ENCODE measurements at regions not wholly inside any gene's neighbourhood (a gene's known extent, or its start where the extent isn't known, plus 50 kb on each side); places are given as distances from the start of the nearest gene placed in this dataset.

DNA sequence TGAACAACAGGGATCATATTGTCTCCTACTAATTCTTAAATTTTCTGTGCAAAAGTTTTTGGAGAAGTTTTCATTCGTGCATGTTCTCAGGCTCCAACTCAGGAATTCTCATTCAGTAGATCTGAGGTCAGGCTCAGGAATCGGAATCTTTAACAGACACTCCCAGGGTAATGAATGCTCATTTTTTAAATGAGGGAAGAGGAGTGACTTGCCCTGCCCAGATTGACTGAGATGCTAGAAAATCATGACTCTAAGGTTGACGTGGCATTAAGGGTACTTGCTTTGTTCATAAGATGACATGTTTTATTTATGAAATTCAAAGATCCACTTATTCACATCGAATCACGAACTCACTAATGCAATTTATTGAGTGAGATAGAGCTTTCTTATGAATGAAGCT lies 196.6 kb upstream of the NPVF start:
- no peak for ATAC-seq
- no peaks in the 10 kb centered on the region for H3K9me3 ChIP-seq
- no peak for FAIRE-seq
- CTCF ChIA-PET, result no interaction called here
- POLR2A ChIA-PET, result no interaction called here
- H3K27ac ChIP-seq, result no peak overlapping the region
- 8% methylated on average over 5 of the region's 5 CpGs for WGBS (ENCODE audit: missing lambda C conversion rate)
- no peak for DNase-seq (ENCODE audit: low read depth in 1 of 2, low spot score in 1 of 2)
- no peak overlapping the region for H3K4me3 ChIP-seq
- H3K4me1 ChIP-seq, result no peaks in the 10 kb centered on the region
- TF ChIP-seq JUNB (IDR thresholded peaks at IDR 0.05) (no peak), ESRRA (IDR thresholded peaks at IDR 0.05; ENCODE audit: borderline replicate concordance, low read length) (no peak), ZC3H11A (IDR thresholded peaks at IDR 0.05) (no peak), NR3C1 (IDR thresholded peaks at IDR 0.05) (no peak), JUN (IDR thresholded peaks at IDR 0.05) (no peak), SMC3 (IDR thresholded peaks at IDR 0.05) (no peak), BHLHE40 (IDR thresholded peaks at IDR 0.05; ENCODE audit: low read depth, low read length) (no peak), ZFP36 (IDR thresholded peaks at IDR 0.05; ENCODE audit: borderline replicate concordance, partially characterized antibody) (no peak), RFX5 (IDR thresholded peaks at IDR 0.05) (no peak), HOXA7 (CRISPR knock-in tag; IDR thresholded peaks at IDR 0.05) (no peak), RNF2 (IDR thresholded peaks at IDR 0.05; ENCODE audit: borderline replicate concordance, low read depth) (no peak), RCOR1 (IDR thresholded peaks at IDR 0.05; ENCODE audit: low read depth, low read length) (no peak), EHF (CRISPR knock-in tag; IDR thresholded peaks at IDR 0.05) (no peak)
- TF ChIP-seq, protein P1, sequence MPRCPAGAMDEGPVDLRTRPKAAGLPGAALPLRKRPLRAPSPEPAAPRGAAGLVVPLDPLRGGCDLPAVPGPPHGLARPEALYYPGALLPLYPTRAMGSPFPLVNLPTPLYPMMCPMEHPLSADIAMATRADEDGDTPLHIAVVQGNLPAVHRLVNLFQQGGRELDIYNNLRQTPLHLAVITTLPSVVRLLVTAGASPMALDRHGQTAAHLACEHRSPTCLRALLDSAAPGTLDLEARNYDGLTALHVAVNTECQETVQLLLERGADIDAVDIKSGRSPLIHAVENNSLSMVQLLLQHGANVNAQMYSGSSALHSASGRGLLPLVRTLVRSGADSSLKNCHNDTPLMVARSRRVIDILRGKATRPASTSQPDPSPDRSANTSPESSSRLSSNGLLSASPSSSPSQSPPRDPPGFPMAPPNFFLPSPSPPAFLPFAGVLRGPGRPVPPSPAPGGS (IDR thresholded peaks at IDR 0.05), result no peak
- TF ChIP-seq, protein P2, sequence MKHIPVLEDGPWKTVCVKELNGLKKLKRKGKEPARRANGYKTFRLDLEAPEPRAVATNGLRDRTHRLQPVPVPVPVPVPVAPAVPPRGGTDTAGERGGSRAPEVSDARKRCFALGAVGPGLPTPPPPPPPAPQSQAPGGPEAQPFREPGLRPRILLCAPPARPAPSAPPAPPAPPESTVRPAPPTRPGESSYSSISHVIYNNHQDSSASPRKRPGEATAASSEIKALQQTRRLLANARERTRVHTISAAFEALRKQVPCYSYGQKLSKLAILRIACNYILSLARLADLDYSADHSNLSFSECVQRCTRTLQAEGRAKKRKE (CRISPR knock-in tag; IDR thresholded peaks at IDR 0.05; ENCODE audit: low read depth), result no peak
- no peak overlapping the region for H3K4me2 ChIP-seq

DNA sequence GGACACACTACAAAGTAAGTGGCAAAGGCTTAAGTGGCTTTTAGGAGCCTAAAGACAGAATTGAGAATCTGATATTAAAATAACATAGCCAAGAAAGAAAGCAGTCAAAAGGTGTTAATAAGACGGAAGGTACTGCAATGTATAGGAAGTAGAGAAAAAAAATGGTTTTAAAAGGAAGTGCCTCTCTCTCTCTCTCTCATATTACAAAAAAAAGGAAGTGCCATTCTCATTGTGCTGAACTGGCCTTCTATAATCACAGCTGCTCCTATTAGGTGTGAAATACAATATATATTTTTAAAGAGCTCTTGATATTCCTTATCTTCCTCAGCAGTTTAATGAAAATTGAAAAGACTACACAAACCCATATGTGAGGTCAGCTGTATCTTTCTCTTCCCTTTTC lies 199.4 kb upstream of the NPVF start:
- Histone ChIP-seq H3K9me3 (no peaks in the 10 kb centered on the region), H3K4me2 (no peak overlapping the region), H3K4me1 (no peaks in the 10 kb centered on the region), H3K27ac (no peak overlapping the region), H3K4me3 (no peak overlapping the region)
- FAIRE-seq, result no peak
- no peak for DNase-seq (ENCODE audit: low read depth in 1 of 2, low spot score in 1 of 2)
- POLR2A ChIA-PET, result no interaction called here
- 0% methylated on average over 1 of the region's 1 CpG for WGBS (ENCODE audit: missing lambda C conversion rate)
- ATAC-seq, result no peak
- CTCF ChIA-PET, result no interaction called here
- TF ChIP-seq, protein P1 (IDR thresholded peaks at IDR 0.05), result no peak
- no peak for TF ChIP-seq RARB (CRISPR knock-in tag; IDR thresholded peaks at IDR 0.05)
- no peak for TF ChIP-seq CBX2 (IDR thresholded peaks at IDR 0.05; ENCODE audit: borderline replicate concordance, low read depth)
- TF ChIP-seq, protein P3, sequence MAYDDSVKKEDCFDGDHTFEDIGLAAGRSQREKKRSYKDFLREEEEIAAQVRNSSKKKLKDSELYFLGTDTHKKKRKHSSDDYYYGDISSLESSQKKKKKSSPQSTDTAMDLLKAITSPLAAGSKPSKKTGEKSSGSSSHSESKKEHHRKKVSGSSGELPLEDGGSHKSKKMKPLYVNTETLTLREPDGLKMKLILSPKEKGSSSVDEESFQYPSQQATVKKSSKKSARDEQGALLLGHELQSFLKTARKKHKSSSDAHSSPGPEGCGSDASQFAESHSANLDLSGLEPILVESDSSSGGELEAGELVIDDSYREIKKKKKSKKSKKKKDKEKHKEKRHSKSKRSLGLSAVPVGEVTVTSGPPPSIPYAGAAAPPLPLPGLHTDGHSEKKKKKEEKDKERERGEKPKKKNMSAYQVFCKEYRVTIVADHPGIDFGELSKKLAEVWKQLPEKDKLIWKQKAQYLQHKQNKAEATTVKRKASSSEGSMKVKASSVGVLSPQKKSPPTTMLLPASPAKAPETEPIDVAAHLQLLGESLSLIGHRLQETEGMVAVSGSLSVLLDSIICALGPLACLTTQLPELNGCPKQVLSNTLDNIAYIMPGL (CRISPR knock-in tag; IDR thresholded peaks at IDR 0.05; ENCODE audit: borderline replicate concordance), result no peak
- TF ChIP-seq RNF2 (IDR thresholded peaks at IDR 0.05; ENCODE audit: borderline replicate concordance, low read depth), result no peak
- TF ChIP-seq EHMT2 (IDR thresholded peaks at IDR 0.05; ENCODE audit: low read depth), result no peak
- TF ChIP-seq ZC3H11A (IDR thresholded peaks at IDR 0.05), result no peak
- TF ChIP-seq CHD2 (IDR thresholded peaks at IDR 0.05; ENCODE audit: low read length, partially characterized antibody), result no peak
- TF ChIP-seq NFE2L2 (conservative IDR thresholded peaks at IDR 0.05; ENCODE audit: low read length), result no peak
- TF ChIP-seq MAFK (IDR thresholded peaks at IDR 0.05; ENCODE audit: partially characterized antibody), result no peak
- TF ChIP-seq MAZ (IDR thresholded peaks at IDR 0.05; ENCODE audit: borderline replicate concordance, low read depth, low read length), result no peak
- no peak for TF ChIP-seq HOXB5 (CRISPR knock-in tag; IDR thresholded peaks at IDR 0.05)
- no peak for TF ChIP-seq RFX5 (IDR thresholded peaks at IDR 0.05)
- TF ChIP-seq HDAC2 (IDR thresholded peaks at IDR 0.05), result no peak
- TF ChIP-seq, protein P4, sequence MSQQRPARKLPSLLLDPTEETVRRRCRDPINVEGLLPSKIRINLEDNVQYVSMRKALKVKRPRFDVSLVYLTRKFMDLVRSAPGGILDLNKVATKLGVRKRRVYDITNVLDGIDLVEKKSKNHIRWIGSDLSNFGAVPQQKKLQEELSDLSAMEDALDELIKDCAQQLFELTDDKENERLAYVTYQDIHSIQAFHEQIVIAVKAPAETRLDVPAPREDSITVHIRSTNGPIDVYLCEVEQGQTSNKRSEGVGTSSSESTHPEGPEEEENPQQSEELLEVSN (IDR thresholded peaks at IDR 0.05; ENCODE audit: borderline replicate concordance, low read depth), result no peak
- TF ChIP-seq, protein P5, sequence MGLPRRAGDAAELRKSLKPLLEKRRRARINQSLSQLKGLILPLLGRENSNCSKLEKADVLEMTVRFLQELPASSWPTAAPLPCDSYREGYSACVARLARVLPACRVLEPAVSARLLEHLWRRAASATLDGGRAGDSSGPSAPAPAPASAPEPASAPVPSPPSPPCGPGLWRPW (IDR thresholded peaks at IDR 0.05), result no peak
- no peak for TF ChIP-seq HOXA7 (CRISPR knock-in tag; IDR thresholded peaks at IDR 0.05)
- TF ChIP-seq FOSL2 (IDR thresholded peaks at IDR 0.05), result no peak
- TF ChIP-seq FOSL2 (CRISPR knock-in tag; IDR thresholded peaks at IDR 0.05), result no peak
- TF ChIP-seq, protein P6, sequence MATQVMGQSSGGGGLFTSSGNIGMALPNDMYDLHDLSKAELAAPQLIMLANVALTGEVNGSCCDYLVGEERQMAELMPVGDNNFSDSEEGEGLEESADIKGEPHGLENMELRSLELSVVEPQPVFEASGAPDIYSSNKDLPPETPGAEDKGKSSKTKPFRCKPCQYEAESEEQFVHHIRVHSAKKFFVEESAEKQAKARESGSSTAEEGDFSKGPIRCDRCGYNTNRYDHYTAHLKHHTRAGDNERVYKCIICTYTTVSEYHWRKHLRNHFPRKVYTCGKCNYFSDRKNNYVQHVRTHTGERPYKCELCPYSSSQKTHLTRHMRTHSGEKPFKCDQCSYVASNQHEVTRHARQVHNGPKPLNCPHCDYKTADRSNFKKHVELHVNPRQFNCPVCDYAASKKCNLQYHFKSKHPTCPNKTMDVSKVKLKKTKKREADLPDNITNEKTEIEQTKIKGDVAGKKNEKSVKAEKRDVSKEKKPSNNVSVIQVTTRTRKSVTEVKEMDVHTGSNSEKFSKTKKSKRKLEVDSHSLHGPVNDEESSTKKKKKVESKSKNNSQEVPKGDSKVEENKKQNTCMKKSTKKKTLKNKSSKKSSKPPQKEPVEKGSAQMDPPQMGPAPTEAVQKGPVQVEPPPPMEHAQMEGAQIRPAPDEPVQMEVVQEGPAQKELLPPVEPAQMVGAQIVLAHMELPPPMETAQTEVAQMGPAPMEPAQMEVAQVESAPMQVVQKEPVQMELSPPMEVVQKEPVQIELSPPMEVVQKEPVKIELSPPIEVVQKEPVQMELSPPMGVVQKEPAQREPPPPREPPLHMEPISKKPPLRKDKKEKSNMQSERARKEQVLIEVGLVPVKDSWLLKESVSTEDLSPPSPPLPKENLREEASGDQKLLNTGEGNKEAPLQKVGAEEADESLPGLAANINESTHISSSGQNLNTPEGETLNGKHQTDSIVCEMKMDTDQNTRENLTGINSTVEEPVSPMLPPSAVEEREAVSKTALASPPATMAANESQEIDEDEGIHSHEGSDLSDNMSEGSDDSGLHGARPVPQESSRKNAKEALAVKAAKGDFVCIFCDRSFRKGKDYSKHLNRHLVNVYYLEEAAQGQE (IDR thresholded peaks at IDR 0.05), result no peak
- no peak for TF ChIP-seq EP300 (IDR thresholded peaks at IDR 0.05)

Measured in A549 (cell line).